Retinal pigment epithelial cell (primary cell): ENCODE measurements at regions not wholly inside any gene's neighbourhood (a gene's known extent, or its start where the extent isn't known, plus 50 kb on each side); places are given as distances from the start of the nearest gene placed in this dataset.
A peak's percentile ranks its signal among the peaks of the same experiment; 100 is the strongest.

Experiments used
- DNase-seq: peaks from one replicate; pipeline ENCODE4 v3.0.0-alpha.2; 2010; ENCODE audit warnings: low read depth
- H3K4me3 ChIP-seq: 2 replicates; pipeline ENCODE4 v1.5.1; 2011; ENCODE audit warnings: mild to moderate bottlenecking, low read length, control low read depth, moderate library complexity
- TF ChIP-seq, protein P1 (sequence below): conservative IDR thresholded peaks from 2 replicates; pipeline ENCODE4 v1.5.1; 2011; ENCODE audit warnings: low read depth, low read length, control low read depth, inconsistent platforms

DNA sequence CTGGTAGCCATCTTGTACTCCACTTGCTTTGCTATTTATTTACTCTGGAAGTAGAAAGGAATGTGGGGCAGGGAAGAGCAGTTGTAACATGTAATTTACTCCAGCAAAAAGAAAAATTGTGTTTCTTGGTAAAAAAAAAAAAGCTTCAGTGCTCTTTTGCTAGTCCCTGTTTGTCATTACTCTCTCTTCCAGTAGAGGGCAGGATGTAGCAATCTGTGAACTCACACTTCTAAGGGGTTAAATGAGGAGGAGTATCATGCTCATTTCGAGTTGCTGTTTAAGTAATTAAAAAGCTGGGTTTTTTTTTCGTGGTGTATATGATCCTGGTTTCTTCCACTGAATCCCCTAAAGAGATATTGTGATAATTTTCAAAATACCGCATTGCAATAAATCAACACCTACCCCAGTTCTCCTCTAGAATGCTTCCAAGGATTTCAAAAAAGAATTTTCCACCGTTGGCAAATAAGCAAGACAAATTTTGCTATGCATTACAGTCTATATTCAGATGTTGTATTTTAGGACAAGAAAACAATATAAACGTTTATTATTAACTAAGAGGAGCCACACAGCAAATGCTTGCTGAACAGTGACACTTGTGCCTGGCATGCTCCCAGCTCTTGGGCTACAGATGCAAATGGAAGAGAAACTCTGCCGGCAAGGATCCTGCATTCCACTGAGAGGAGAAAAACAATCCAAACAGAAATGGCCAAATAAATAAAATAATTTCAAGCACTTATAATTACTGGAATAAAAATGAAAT is 261.6 kb downstream of the ASXL3 start:
- TF ChIP-seq, protein P1, sequence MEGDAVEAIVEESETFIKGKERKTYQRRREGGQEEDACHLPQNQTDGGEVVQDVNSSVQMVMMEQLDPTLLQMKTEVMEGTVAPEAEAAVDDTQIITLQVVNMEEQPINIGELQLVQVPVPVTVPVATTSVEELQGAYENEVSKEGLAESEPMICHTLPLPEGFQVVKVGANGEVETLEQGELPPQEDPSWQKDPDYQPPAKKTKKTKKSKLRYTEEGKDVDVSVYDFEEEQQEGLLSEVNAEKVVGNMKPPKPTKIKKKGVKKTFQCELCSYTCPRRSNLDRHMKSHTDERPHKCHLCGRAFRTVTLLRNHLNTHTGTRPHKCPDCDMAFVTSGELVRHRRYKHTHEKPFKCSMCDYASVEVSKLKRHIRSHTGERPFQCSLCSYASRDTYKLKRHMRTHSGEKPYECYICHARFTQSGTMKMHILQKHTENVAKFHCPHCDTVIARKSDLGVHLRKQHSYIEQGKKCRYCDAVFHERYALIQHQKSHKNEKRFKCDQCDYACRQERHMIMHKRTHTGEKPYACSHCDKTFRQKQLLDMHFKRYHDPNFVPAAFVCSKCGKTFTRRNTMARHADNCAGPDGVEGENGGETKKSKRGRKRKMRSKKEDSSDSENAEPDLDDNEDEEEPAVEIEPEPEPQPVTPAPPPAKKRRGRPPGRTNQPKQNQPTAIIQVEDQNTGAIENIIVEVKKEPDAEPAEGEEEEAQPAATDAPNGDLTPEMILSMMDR: peak; percentile 90
- no peak overlapping the region for H3K4me3 ChIP-seq
- peak; percentile 23 for DNase-seq

DNA sequence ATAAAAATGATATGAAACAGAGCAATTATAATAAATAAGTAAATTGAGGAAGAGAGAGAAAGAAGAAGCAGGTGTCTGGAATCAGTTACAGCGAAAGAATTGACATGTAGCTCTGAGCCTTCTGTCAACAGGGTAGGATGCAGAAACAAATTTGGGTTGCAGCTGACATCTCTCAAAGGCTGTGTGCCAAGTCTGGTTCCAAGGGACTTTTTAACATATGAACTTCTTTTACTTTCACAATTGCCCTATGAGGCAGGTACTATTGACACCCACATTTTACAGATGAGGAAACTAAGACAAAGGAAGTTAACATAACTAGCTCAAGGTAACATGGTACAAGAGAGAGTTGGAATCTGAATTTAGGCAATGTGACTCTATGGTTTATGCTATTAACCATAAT is 260.0 kb downstream of the ASXL3 start:
- DNase-seq: no peak
- no peak overlapping the region for H3K4me3 ChIP-seq
- TF ChIP-seq, protein P1: no peak

DNA sequence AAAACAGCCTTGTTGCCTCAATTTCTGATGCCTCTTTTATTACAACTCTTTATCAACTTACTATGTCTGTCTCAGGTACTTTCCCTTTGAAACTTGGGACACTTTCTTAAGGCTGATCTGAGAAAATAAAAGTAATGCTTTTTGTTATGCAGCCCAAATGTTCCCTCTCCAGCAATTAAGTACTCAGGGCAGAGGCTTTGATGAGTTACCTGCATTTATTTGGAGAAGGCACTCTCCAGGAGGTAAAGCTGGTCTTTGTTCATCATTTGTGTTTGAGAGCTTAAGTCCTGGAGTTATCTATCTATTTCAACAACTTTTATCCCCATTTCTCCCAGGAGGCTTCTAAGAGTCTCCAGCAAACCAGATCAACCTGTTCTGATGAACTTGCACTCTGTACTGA is 259.2 kb downstream of the ASXL3 start:
- H3K4me3 ChIP-seq: no peak overlapping the region
- no peak for DNase-seq
- TF ChIP-seq, protein P1: no peak

DNA sequence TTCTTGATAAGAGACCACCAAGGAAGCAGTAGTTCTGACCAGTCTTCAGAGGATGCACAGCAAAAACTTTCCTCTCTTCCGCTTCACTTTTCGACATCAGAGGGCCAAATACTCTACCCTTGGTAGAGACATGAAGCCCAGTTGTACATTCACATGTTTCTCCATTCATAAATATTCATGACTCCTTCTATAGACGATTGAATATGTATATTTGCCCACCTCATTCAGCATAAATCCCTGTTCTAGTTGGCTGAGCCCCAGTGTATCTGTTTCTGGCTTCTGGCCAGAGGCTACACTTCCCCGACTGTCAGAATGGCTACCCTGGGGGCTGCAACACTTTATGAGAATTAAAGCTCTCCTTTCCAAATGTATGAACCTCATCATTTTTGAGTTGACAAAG is 258.5 kb downstream of the ASXL3 start:
- TF ChIP-seq, protein P1: no peak
- H3K4me3 ChIP-seq: no peak overlapping the region
- DNase-seq: no peak

DNA sequence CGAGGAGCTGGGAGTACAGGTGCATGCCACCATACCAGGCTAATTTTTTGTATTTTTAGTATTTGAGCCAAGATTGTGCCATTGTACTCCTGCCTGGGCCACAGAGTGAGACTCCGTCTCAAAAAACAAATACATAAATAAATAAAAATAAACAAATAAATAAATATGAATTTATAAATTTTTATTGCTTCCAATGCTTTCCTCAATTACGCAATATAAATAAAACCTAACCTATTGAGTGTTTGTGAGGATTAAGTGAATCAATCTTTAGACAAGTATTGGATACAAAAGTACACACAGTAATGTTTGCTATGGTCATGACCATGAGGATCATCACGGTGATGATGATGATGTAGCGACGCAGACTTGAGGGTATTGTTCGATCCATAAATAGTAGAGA is 257.4 kb downstream of the ASXL3 start:
- no peak for DNase-seq
- TF ChIP-seq, protein P1: no peak
- H3K4me3 ChIP-seq: no peak overlapping the region

DNA sequence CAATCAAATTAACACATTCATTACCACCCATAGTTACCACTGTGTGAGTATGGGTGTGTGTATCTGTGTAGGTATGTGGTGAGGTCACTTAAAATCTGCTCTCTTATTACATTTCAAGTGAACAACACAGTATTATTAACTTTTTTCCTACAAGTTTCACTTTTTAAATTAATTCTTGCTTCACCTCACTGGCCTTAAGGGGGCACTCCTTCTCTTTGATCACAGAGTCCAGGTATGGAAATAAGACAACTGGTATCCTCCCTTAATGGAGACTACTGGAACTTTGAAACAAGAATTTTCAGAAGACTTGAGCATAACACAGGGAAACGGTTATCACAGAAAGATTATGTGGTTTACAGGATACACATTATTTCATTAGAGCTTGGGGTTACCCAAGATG is 255.8 kb downstream of the ASXL3 start:
- TF ChIP-seq, protein P1: peak; percentile 20
- DNase-seq: no peak
- H3K4me3 ChIP-seq: no peak overlapping the region

DNA sequence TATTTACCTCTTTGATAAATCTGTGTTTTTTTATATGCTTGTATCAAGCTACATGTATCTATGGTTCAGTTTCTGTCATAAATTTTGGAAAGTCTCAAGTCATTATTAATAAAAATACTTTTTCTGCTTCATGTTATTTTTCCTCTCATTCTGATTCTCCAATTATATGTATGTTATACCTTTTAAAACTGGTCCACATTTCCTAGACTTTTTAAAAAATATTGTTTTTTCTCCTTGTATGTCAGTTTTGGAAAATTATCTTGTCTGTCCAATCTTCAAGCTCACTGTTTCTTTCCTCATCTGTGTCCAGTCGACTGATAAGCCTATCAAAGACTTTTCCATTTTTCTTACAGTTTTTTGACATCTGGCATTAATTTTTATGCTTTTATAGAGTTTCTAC is 253.4 kb downstream of the ASXL3 start:
- no peak overlapping the region for H3K4me3 ChIP-seq
- no peak for DNase-seq
- TF ChIP-seq, protein P1: no peak
